Activated T-cell treated with anti-CD3 and anti-CD28 coated beads, Interleukin-2, amount 50 U/mL, for 24 hours (primary cell): ENCODE measurements at regions not wholly inside any gene's neighbourhood (a gene's known extent, or its start where the extent isn't known, plus 50 kb on each side); places are given as distances from the start of the nearest gene placed in this dataset.

Experiments used
- DNase-seq: peaks from one replicate; pipeline ENCODE4 v3.0.0-alpha.2; 2020
- H3K27ac Mint-ChIP-seq: 2 replicates; pipeline ENCODE4 v1.8.0; 2020; ENCODE audit warnings: mild to moderate bottlenecking, mixed read lengths
- H3K27me3 Mint-ChIP-seq: 2 replicates; pipeline ENCODE4 v1.8.0; 2020; ENCODE audit warnings: mixed read lengths
- H3K36me3 Mint-ChIP-seq: 2 replicates; pipeline ENCODE4 v1.8.0; 2020; ENCODE audit warnings: low read depth, mixed read lengths
- H3K4me1 Mint-ChIP-seq: 2 replicates; pipeline ENCODE4 v1.8.0; 2020; ENCODE audit warnings: low read depth, mixed read lengths
- H3K4me3 Mint-ChIP-seq: 2 replicates; pipeline ENCODE4 v1.8.0; 2020; ENCODE audit warnings: mild to moderate bottlenecking, moderate library complexity, mixed read lengths
- H3K9me3 Mint-ChIP-seq: 2 replicates; pipeline ENCODE4 v1.8.0; 2020; ENCODE audit warnings: mixed read lengths

- H3K9me3 Mint-ChIP-seq, result peaks cover 2% of the 10 kb centered on the region
- no peak for DNase-seq
- H3K4me1 Mint-ChIP-seq, result no peaks in the 10 kb centered on the region
- H3K4me3 Mint-ChIP-seq, result no peak overlapping the region
- no peaks in the 10 kb centered on the region for H3K36me3 Mint-ChIP-seq
- no peak overlapping the region for H3K27ac Mint-ChIP-seq
- H3K27me3 Mint-ChIP-seq, result no peaks in the 10 kb centered on the region
Measured at GRCh38 chr5:117188211-117188610, 613.6 kb upstream of the SEMA6A start.

- H3K36me3 Mint-ChIP-seq, result no peaks in the 10 kb centered on the region
- DNase-seq, result no peak
- H3K9me3 Mint-ChIP-seq, result peaks cover 2% of the 10 kb centered on the region
- H3K27ac Mint-ChIP-seq, result no peak overlapping the region
- no peaks in the 10 kb centered on the region for H3K4me1 Mint-ChIP-seq
- no peaks in the 10 kb centered on the region for H3K27me3 Mint-ChIP-seq
- H3K4me3 Mint-ChIP-seq, result no peak overlapping the region
Measured at GRCh38 chr5:117186751-117187150, 612.1 kb upstream of the SEMA6A start.

- H3K4me1 Mint-ChIP-seq, result no peaks in the 10 kb centered on the region
- no peaks in the 10 kb centered on the region for H3K27me3 Mint-ChIP-seq
- peaks cover 2% of the 10 kb centered on the region for H3K9me3 Mint-ChIP-seq
- no peak overlapping the region for H3K4me3 Mint-ChIP-seq
- no peaks in the 10 kb centered on the region for H3K36me3 Mint-ChIP-seq
- H3K27ac Mint-ChIP-seq, result no peak overlapping the region
- no peak for DNase-seq
Measured at GRCh38 chr5:117183326-117183725, 608.7 kb upstream of the SEMA6A start.

- Mint-ChIP-seq H3K4me3 (no peak overlapping the region), H3K36me3 (no peaks in the 10 kb centered on the region), H3K27me3 (no peaks in the 10 kb centered on the region), H3K4me1 (no peaks in the 10 kb centered on the region), H3K27ac (no peak overlapping the region), H3K9me3 (peaks cover 2% of the 10 kb centered on the region)
- DNase-seq, result no peak
Measured at GRCh38 chr5:117182104-117182503, 607.5 kb upstream of the SEMA6A start.

- Mint-ChIP-seq H3K9me3 (peaks cover 2% of the 10 kb centered on the region), H3K4me1 (no peaks in the 10 kb centered on the region), H3K4me3 (no peak overlapping the region), H3K36me3 (no peaks in the 10 kb centered on the region), H3K27me3 (no peaks in the 10 kb centered on the region), H3K27ac (no peak overlapping the region)
- no peak for DNase-seq
Measured at GRCh38 chr5:117177302-117177701, 602.7 kb upstream of the SEMA6A start.

GRCh38 chr5:117165068-117165467 lies 590.4 kb upstream of the SEMA6A start:
- Mint-ChIP-seq H3K36me3 (no peaks in the 10 kb centered on the region), H3K27ac (no peak overlapping the region), H3K4me3 (no peak overlapping the region), H3K4me1 (no peaks in the 10 kb centered on the region), H3K27me3 (no peaks in the 10 kb centered on the region), H3K9me3 (peaks cover 4% of the 10 kb centered on the region)
- DNase-seq, result no peak

GRCh38 chr5:117161718-117162335 lies 587.2 kb upstream of the SEMA6A start:
- Mint-ChIP-seq H3K4me3 (no peak overlapping the region), H3K27me3 (no peaks in the 10 kb centered on the region), H3K36me3 (no peaks in the 10 kb centered on the region), H3K9me3 (peaks cover 2% of the 10 kb centered on the region), H3K4me1 (no peaks in the 10 kb centered on the region), H3K27ac (no peak overlapping the region)
- no peak for DNase-seq

GRCh38 chr5:117160391-117160790 lies 585.8 kb upstream of the SEMA6A start:
- no peaks in the 10 kb centered on the region for H3K27me3 Mint-ChIP-seq
- H3K4me1 Mint-ChIP-seq, result no peaks in the 10 kb centered on the region
- no peak overlapping the region for H3K27ac Mint-ChIP-seq
- no peak overlapping the region for H3K4me3 Mint-ChIP-seq
- no peak for DNase-seq
- H3K36me3 Mint-ChIP-seq, result no peaks in the 10 kb centered on the region
- H3K9me3 Mint-ChIP-seq, result peaks cover 4% of the 10 kb centered on the region

- Mint-ChIP-seq H3K27me3 (no peaks in the 10 kb centered on the region), H3K9me3 (peaks cover 5% of the 10 kb centered on the region), H3K27ac (no peak overlapping the region), H3K4me3 (no peak overlapping the region), H3K4me1 (no peaks in the 10 kb centered on the region), H3K36me3 (no peaks in the 10 kb centered on the region)
- no peak for DNase-seq
Measured at GRCh38 chr5:117149312-117149711, 574.7 kb upstream of the SEMA6A start.

DNA sequence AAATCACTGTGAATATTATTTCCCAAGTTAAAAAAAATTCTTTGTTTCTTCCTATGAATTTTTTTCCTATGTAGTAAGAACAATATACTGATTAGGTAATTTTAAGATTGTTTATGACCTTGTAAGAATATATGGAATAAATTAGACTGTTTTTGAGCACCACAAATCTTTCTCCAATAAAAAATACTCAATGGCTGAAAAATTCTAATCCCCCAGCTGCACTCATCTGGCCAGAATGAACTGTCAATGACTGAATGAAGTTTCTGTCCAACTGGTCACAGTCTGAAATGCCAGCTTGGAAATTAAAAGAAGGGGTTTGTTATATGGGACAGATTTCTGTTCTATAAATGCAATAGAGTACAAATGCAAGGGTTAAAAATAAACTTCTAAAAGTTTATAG lies 569.5 kb upstream of the SEMA6A start:
- Mint-ChIP-seq H3K36me3 (no peaks in the 10 kb centered on the region), H3K9me3 (peaks cover 8% of the 10 kb centered on the region), H3K4me1 (no peaks in the 10 kb centered on the region), H3K27me3 (no peaks in the 10 kb centered on the region), H3K27ac (no peak overlapping the region), H3K4me3 (no peak overlapping the region)
- no peak for DNase-seq

GRCh38 chr5:117143406-117143805 lies 568.8 kb upstream of the SEMA6A start:
- H3K36me3 Mint-ChIP-seq, result no peaks in the 10 kb centered on the region
- no peaks in the 10 kb centered on the region for H3K27me3 Mint-ChIP-seq
- H3K4me3 Mint-ChIP-seq, result no peak overlapping the region
- no peak for DNase-seq
- no peaks in the 10 kb centered on the region for H3K4me1 Mint-ChIP-seq
- H3K27ac Mint-ChIP-seq, result no peak overlapping the region
- peaks cover 8% of the 10 kb centered on the region for H3K9me3 Mint-ChIP-seq

- Mint-ChIP-seq H3K4me1 (no peaks in the 10 kb centered on the region), H3K36me3 (no peaks in the 10 kb centered on the region)
Measured at GRCh38 chr5:117138523-117138922, 563.9 kb upstream of the SEMA6A start.

GRCh38 chr5:117135851-117136250 lies 561.2 kb upstream of the SEMA6A start:
- Mint-ChIP-seq H3K27me3 (no peaks in the 10 kb centered on the region), H3K4me1 (no peaks in the 10 kb centered on the region), H3K36me3 (no peaks in the 10 kb centered on the region), H3K27ac (no peak overlapping the region), H3K4me3 (no peak overlapping the region), H3K9me3 (peaks cover 1% of the 10 kb centered on the region)
- DNase-seq, result no peak

More at GRCh38 chr5:117138523-117138922, 563.9 kb upstream of the SEMA6A start:
- no peak for DNase-seq
- Mint-ChIP-seq H3K27me3 (no peaks in the 10 kb centered on the region), H3K4me3 (no peak overlapping the region), H3K27ac (no peak overlapping the region), H3K9me3 (peaks cover 6% of the 10 kb centered on the region)

GRCh38 chr5:117133198-117133597 lies 558.6 kb upstream of the SEMA6A start:
- H3K9me3 Mint-ChIP-seq, result peaks cover 2% of the 10 kb centered on the region
- no peaks in the 10 kb centered on the region for H3K36me3 Mint-ChIP-seq
- H3K4me3 Mint-ChIP-seq, result no peak overlapping the region
- H3K27ac Mint-ChIP-seq, result no peak overlapping the region
- no peak for DNase-seq
- H3K4me1 Mint-ChIP-seq, result no peaks in the 10 kb centered on the region
- H3K27me3 Mint-ChIP-seq, result no peaks in the 10 kb centered on the region

DNA sequence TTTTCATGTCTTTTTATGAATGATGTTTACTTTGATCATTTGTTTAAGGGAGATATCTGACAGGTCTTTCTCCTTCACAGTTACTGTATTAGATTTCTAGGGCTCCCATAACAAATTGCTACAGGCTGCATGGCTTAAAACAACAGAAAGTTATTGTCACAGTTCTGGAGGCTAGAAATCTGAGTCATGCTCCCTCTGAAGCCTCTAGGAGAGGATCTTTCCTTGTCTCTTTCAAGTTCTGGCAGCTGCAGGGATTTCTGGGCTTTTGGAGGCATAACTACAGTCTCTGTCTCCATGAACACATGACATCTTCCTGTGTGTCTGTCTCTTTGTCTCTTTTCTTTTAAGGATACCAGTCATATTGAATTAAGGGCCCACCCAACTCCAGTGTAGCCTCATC lies 557.3 kb upstream of the SEMA6A start:
- H3K27ac Mint-ChIP-seq, result no peak overlapping the region
- peaks cover 6% of the 10 kb centered on the region for H3K9me3 Mint-ChIP-seq
- H3K27me3 Mint-ChIP-seq, result no peaks in the 10 kb centered on the region
- H3K4me1 Mint-ChIP-seq, result no peaks in the 10 kb centered on the region
- no peaks in the 10 kb centered on the region for H3K36me3 Mint-ChIP-seq
- DNase-seq, result no peak
- no peak overlapping the region for H3K4me3 Mint-ChIP-seq
